ENCODE measurements at regions not wholly inside any gene's neighbourhood (a gene's known extent, or its start where the extent isn't known, plus 50 kb on each side); places are given as distances from the start of the nearest gene placed in this dataset.

DNA sequence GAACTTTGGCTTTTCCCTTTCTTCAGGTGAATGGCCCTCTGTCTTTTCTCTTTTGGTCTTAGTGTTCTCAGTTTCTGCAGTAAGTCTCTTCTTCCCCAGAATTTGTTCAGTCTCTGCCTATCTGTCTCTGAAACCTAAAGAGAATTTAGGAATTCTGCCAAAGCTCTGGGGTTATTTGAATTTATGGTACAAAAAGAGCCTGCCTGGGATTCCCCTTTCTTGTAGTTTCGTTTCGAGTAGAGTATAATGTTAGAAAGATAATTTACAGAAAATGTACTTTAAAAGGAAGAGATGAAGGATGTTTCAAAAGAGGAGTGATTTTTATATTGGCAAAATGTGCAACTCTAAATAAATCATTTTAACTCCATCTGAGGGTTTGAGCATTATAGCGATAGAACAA is 247.4 kb upstream of the SATB1 start:
- Mint-ChIP-seq H3K4me1 (ENCODE audit: low read depth) (peaks cover 45% of the 10 kb centered on the region), H3K27ac (no peak overlapping the region)
- CTCF ChIA-PET, result no interaction called here

GRCh38 chr3:18670759-18671158 is 245.6 kb upstream of the SATB1 start:
- no peak for DNase-seq
- no peak for ATAC-seq
- intact Hi-C loops (cut with micrococcal nuclease), result loop anchor here (10.0 kb wide), 1 partner anchor 116 kb away; no protein-coding TSS in a partner anchor
- Mint-ChIP-seq H3K36me3 (ENCODE audit: low read depth) (peaks cover 1% of the 10 kb centered on the region), H3K9me3 (peaks cover 6% of the 10 kb centered on the region), H3K4me1 (ENCODE audit: low read depth) (peaks cover 34% of the 10 kb centered on the region), H3K4me3 (no peak overlapping the region), H3K27ac (no peak overlapping the region), H3K27me3 (no peaks in the 10 kb centered on the region)
- ChIA-PET CTCF (interaction anchor here (1.1 to 2.0 kb wide), 4 partner anchors 8 to 111 kb away, joined by 3 to 6 read pairs (median 4); no protein-coding TSS in a partner anchor), POLR2A (interaction anchor here (0.6 kb wide), 1 partner anchor 380 kb away, joined by 3 read pairs; no protein-coding TSS in a partner anchor)
- TF ChIP-seq, protein P1, sequence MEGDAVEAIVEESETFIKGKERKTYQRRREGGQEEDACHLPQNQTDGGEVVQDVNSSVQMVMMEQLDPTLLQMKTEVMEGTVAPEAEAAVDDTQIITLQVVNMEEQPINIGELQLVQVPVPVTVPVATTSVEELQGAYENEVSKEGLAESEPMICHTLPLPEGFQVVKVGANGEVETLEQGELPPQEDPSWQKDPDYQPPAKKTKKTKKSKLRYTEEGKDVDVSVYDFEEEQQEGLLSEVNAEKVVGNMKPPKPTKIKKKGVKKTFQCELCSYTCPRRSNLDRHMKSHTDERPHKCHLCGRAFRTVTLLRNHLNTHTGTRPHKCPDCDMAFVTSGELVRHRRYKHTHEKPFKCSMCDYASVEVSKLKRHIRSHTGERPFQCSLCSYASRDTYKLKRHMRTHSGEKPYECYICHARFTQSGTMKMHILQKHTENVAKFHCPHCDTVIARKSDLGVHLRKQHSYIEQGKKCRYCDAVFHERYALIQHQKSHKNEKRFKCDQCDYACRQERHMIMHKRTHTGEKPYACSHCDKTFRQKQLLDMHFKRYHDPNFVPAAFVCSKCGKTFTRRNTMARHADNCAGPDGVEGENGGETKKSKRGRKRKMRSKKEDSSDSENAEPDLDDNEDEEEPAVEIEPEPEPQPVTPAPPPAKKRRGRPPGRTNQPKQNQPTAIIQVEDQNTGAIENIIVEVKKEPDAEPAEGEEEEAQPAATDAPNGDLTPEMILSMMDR (IDR thresholded peaks at IDR 0.05), result no peak

More for the DNA sequence above, 247.4 kb upstream of the SATB1 start:
- DNase-seq, result no peak
- no peak for ATAC-seq
- POLR2A ChIA-PET, result no interaction called here
- H3K27me3 Mint-ChIP-seq, result no peaks in the 10 kb centered on the region
- H3K36me3 Mint-ChIP-seq (ENCODE audit: low read depth), result peaks cover 3% of the 10 kb centered on the region
- TF ChIP-seq, protein P1 (IDR thresholded peaks at IDR 0.05), result no peak
- H3K4me3 Mint-ChIP-seq, result no peak overlapping the region
- intact Hi-C loops (cut with micrococcal nuclease), result loop anchor here (10.0 kb wide), 1 partner anchor 118 kb away; no protein-coding TSS in a partner anchor
- H3K9me3 Mint-ChIP-seq, result peaks cover 9% of the 10 kb centered on the region

- CTCF ChIA-PET, result interaction anchor here (1.5 to 2.0 kb wide), 3 partner anchors 9 to 110 kb away, joined by 4 to 6 read pairs (median 4); no protein-coding TSS in a partner anchor
- DNase-seq (no peak), ATAC-seq (peak; percentile 53)
- Mint-ChIP-seq H3K27ac (peak overlapping the region; percentile 18), H3K4me1 (ENCODE audit: low read depth) (peaks cover 26% of the 10 kb centered on the region), H3K36me3 (ENCODE audit: low read depth) (no peaks in the 10 kb centered on the region), H3K9me3 (peaks cover 6% of the 10 kb centered on the region), H3K27me3 (no peaks in the 10 kb centered on the region), H3K4me3 (no peak overlapping the region)
- POLR2A ChIA-PET, result interaction anchor here (0.6 to 1.0 kb wide), 3 partner anchors 9 to 229 kb away, joined by 3 read pairs; no protein-coding TSS in a partner anchor
- intact Hi-C loops (cut with micrococcal nuclease), result no loop called here
- TF ChIP-seq, protein P1 (IDR thresholded peaks at IDR 0.05), result no peak
Observed at GRCh38 chr3:18669374-18669773, 244.2 kb upstream of the SATB1 start.

DNA sequence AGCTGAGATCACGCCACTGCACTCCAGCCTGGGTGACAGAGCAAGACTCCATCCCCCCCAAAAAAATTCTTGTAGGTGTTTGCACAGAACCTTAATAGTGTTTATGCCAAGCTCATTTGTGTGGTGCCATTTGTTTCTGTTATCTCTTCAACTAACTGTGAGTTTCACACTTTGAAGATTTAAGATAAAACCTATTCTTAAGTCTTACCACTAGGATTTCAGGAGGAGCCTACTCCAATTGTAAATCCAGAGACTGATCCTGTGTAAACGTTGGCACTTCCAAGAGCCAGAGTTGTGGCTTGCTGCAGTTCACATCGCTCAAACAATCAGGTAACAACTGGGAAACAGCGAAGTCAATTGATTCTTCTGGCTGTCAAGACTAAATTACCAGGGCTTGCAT is 242.4 kb upstream of the SATB1 start:
- DNase-seq (no peak), ATAC-seq (no peak)
- peaks cover 23% of the 10 kb centered on the region for H3K4me1 Mint-ChIP-seq (ENCODE audit: low read depth)
- peaks cover 7% of the 10 kb centered on the region for H3K9me3 Mint-ChIP-seq
- no peak overlapping the region for H3K4me3 Mint-ChIP-seq
- intact Hi-C loops (cut with micrococcal nuclease), result no loop called here
- H3K27me3 Mint-ChIP-seq, result no peaks in the 10 kb centered on the region
- no peaks in the 10 kb centered on the region for H3K36me3 Mint-ChIP-seq (ENCODE audit: low read depth)
- no peak overlapping the region for H3K27ac Mint-ChIP-seq
- POLR2A ChIA-PET, result interaction anchor here (0.7 to 2.0 kb wide), 3 partner anchors 8 to 225 kb away, joined by 3 to 5 read pairs (median 3); no protein-coding TSS in a partner anchor
- CTCF ChIA-PET, result no interaction called here
- TF ChIP-seq, protein P1 (IDR thresholded peaks at IDR 0.05), result no peak

- intact Hi-C loops (cut with micrococcal nuclease), result no loop called here
- no peak overlapping the region for H3K4me3 Mint-ChIP-seq
- H3K36me3 Mint-ChIP-seq (ENCODE audit: low read depth), result peaks cover 2% of the 10 kb centered on the region
- H3K9me3 Mint-ChIP-seq, result peaks cover 10% of the 10 kb centered on the region
- TF ChIP-seq, protein P1 (IDR thresholded peaks at IDR 0.05), result no peak
- H3K4me1 Mint-ChIP-seq (ENCODE audit: low read depth), result peaks cover 17% of the 10 kb centered on the region
- DNase-seq (no peak), ATAC-seq (no peak)
- no peak overlapping the region for H3K27ac Mint-ChIP-seq
- POLR2A ChIA-PET, result interaction anchor here (2.0 kb wide), 1 partner anchor 9 kb away, joined by 5 read pairs; no protein-coding TSS in a partner anchor
- H3K27me3 Mint-ChIP-seq, result no peaks in the 10 kb centered on the region
- CTCF ChIA-PET, result no interaction called here
Observed at GRCh38 chr3:18666655-18667054, 241.5 kb upstream of the SATB1 start.

Data from activated CD8-positive, alpha-beta T cell treated with anti-CD3 and anti-CD28 coated beads for 36 hours (primary cell).